Liver (tissue), 3 donors: ENCODE measurements at regions not wholly inside any gene's neighbourhood (a gene's known extent, or its start where the extent isn't known, plus 50 kb on each side); places are given as distances from the start of the nearest gene placed in this dataset.

ENCODE experiments used
- CTCF ChIP-seq: fragments of 150-350 bp; IDR thresholded peaks from 2 replicates; pipeline ENCODE4 v1.5.1; 2017; ENCODE audit warnings: improper control_type of control experiment, low read depth, low read length; ENCODE audit not compliant: missing input control
- NR2F2 ChIP-seq: IDR thresholded peaks from 2 replicates; pipeline ENCODE4 v1.6.1; 2016; ENCODE audit warnings: antibody characterized with exemption
- RAD21 ChIP-seq, 2 donors: IDR thresholded peaks; 2 replicates each; pipeline ENCODE4 v1.6.1; 2016; ENCODE audit warnings: antibody characterized with exemption in 2 of 2, mild to moderate bottlenecking in 2 of 2
- SP1 ChIP-seq: IDR thresholded peaks from 2 replicates; pipeline ENCODE4 v1.6.1; 2018; ENCODE audit warnings: antibody characterized with exemption, mild to moderate bottlenecking
- TF ChIP-seq, protein P1 (sequence below): IDR thresholded peaks from 2 replicates; pipeline ENCODE4 v1.6.1; 2016; ENCODE audit warnings: antibody characterized with exemption, mild to moderate bottlenecking
- donor health status: healthy.
- donor health status: healthy.

GRCh38 chrX:9131066-9131465, 97.1 kb upstream of the FAM9B start:
- TF ChIP-seq CTCF (no peak), RAD21 (IDR thresholded peaks at IDR 0.05) (no peak), SP1 (no peak), NR2F2 (no peak)
- TF ChIP-seq, protein P1, sequence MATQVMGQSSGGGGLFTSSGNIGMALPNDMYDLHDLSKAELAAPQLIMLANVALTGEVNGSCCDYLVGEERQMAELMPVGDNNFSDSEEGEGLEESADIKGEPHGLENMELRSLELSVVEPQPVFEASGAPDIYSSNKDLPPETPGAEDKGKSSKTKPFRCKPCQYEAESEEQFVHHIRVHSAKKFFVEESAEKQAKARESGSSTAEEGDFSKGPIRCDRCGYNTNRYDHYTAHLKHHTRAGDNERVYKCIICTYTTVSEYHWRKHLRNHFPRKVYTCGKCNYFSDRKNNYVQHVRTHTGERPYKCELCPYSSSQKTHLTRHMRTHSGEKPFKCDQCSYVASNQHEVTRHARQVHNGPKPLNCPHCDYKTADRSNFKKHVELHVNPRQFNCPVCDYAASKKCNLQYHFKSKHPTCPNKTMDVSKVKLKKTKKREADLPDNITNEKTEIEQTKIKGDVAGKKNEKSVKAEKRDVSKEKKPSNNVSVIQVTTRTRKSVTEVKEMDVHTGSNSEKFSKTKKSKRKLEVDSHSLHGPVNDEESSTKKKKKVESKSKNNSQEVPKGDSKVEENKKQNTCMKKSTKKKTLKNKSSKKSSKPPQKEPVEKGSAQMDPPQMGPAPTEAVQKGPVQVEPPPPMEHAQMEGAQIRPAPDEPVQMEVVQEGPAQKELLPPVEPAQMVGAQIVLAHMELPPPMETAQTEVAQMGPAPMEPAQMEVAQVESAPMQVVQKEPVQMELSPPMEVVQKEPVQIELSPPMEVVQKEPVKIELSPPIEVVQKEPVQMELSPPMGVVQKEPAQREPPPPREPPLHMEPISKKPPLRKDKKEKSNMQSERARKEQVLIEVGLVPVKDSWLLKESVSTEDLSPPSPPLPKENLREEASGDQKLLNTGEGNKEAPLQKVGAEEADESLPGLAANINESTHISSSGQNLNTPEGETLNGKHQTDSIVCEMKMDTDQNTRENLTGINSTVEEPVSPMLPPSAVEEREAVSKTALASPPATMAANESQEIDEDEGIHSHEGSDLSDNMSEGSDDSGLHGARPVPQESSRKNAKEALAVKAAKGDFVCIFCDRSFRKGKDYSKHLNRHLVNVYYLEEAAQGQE, result no peak
